HCT116 (cell line): ENCODE measurements at regions not wholly inside any gene's neighbourhood (a gene's known extent, or its start where the extent isn't known, plus 50 kb on each side); places are given as distances from the start of the nearest gene placed in this dataset.
A peak's percentile ranks its signal among the peaks of the same experiment; 100 is the strongest.
"Not testable (repeated sequence)": the region's sequence is repeated elsewhere in the genome, so short reads cannot be mapped to it uniquely, and the experiment has no call there.

Source experiments
- ATAC-seq: fragments of 200-7000 bp; cut with Tn5 transposase; 2 replicates; pipeline ENCODE4 v1.9.1; 2020; ENCODE audit warnings: mild to moderate bottlenecking, moderate library complexity
- BruUV-seq: library from RNA; stranded (reverse); fragments of 400-500 nt; replicated peaks from 2 replicates; lab custom pipeline; 2021; lab: Mats Ljungman, UMichigan
- CTCF ChIA-PET: fragments of 300-600 bp; sonication (Branson Sonifier 250); formaldehyde crosslinking; loops from one replicate; lab custom pipeline; 2021; ENCODE audit warnings: antibody characterized with exemption; lab: Charles Lee
- POLR2A ChIA-PET: fragments of 300-600, 350-600 bp; sonication (Branson Sonifier 250); formaldehyde crosslinking; loops from one replicate; lab custom pipeline; 2021; ENCODE audit warnings: antibody characterized with exemption; lab: Charles Lee
- RAD21 ChIA-PET, 2 experiments: fragments of 300-600 bp; sonication (Branson Sonifier 250); formaldehyde crosslinking; loops; one replicate each; lab custom pipeline; 2023; ENCODE audit warnings: low total read pairs in 2 of 2; ENCODE audit not compliant: uncharacterized antibody in 2 of 2, unreplicated experiment in 2 of 2, low non-redundant PET in 1 of 2; lab: Charles Lee
- DNase-seq: peaks from one replicate; pipeline ENCODE4 v3.0.0-alpha.2; 2010; ENCODE audit warnings: low read depth, low spot score
- H2AFZ ChIP-seq: fragments of 200-600 bp; shearing (Covaris generic), sonication (generic); 2 replicates; pipeline ENCODE4 v1.6.1; 2017; ENCODE audit warnings: low read depth, mixed run types, mixed read lengths, antibody characterized with exemption, low read length; ENCODE audit not compliant: poor library complexity, severe bottlenecking
- H3K27ac ChIP-seq: 2 replicates; pipeline ENCODE4 v1.5.1; 2012; ENCODE audit warnings: low read depth, low read length
- H3K27me3 ChIP-seq: fragments of 200-600 bp; sonication (generic); 2 replicates; pipeline ENCODE4 v1.6.1; 2016; ENCODE audit warnings: mixed run types, low read length, mixed read lengths; ENCODE audit not compliant: insufficient read depth
- H3K36me3 ChIP-seq, 2 experiments: fragments of 200-500 bp in 1 of 2; fragments of 200-600 bp in 1 of 2; sonication (Bioruptor generic) in 1 of 2; sonication (generic) in 1 of 2; 2 replicates each; pipeline versions ENCODE4 v1.5.1 to v1.6.1; 2014 to 2016; ENCODE audit warnings: low read length in 2 of 2, inconsistent platforms in 1 of 2, mixed read lengths in 1 of 2, mixed run types in 1 of 2; ENCODE audit not compliant: insufficient read depth in 2 of 2, control insufficient read depth in 1 of 2
- H3K4me1 ChIP-seq, 2 experiments: fragments of 200-600 bp in 1 of 2; sonication (generic) in 1 of 2; 2 replicates each; pipeline versions ENCODE4 v1.5.1 to v1.6.1; 2012 to 2017; ENCODE audit warnings: low read length in 2 of 2, inconsistent platforms in 1 of 2, mild to moderate bottlenecking in 1 of 2, mixed read lengths in 1 of 2, mixed run types in 1 of 2, moderate library complexity in 1 of 2; ENCODE audit not compliant: insufficient read depth in 2 of 2, control insufficient read depth in 1 of 2
- H3K4me2 ChIP-seq: fragments of 200-600 bp; sonication (generic); 2 replicates; pipeline ENCODE4 v1.6.1; 2017; ENCODE audit warnings: mixed run types, low read length, mixed read lengths
- H3K4me3 ChIP-seq, 2 experiments: fragments of 200-600 bp in 1 of 2; sonication (generic) in 1 of 2; replicated peaks in 1 of 2; 2 replicates each; pipeline ENCODE4 v1.5.1; 2011 to 2016; ENCODE audit warnings: low read length in 2 of 2, control low read depth in 1 of 2, low read depth in 1 of 2, mild to moderate bottlenecking in 1 of 2, mixed read lengths in 1 of 2, mixed run types in 1 of 2
- H3K79me2 ChIP-seq: fragments of 200-600 bp; sonication (generic); 2 replicates; pipeline ENCODE4 v1.6.1; 2017; ENCODE audit warnings: mild to moderate bottlenecking, mixed run types, low read length, moderate library complexity, mixed read lengths; ENCODE audit not compliant: insufficient read depth
- H3K9ac ChIP-seq: fragments of 200-600 bp; sonication (generic); 2 replicates; pipeline ENCODE4 v1.6.1; 2016; ENCODE audit warnings: low read length, mixed read lengths
- H3K9me2 ChIP-seq: fragments of 200-600 bp; sonication (generic), shearing (Covaris generic); 2 replicates; pipeline ENCODE4 v1.6.1; 2017; ENCODE audit warnings: mixed run types, mild to moderate bottlenecking, moderate library complexity; ENCODE audit not compliant: insufficient read depth
- H3K9me3 ChIP-seq, 2 experiments: fragments of 200-500 bp in 1 of 2; fragments of 200-600 bp in 1 of 2; sonication (Bioruptor generic) in 1 of 2; sonication (generic) in 1 of 2; 2 replicates each; pipeline ENCODE4 v1.6.1; 2014 to 2017; ENCODE audit warnings: low read length in 2 of 2, mixed read lengths in 2 of 2, inconsistent platforms in 1 of 2, low read depth in 1 of 2, mild to moderate bottlenecking in 1 of 2, mixed run types in 1 of 2, moderate library complexity in 1 of 2; ENCODE audit not compliant: control insufficient read depth in 1 of 2, insufficient read depth in 1 of 2
- H4K20me1 ChIP-seq: fragments of 200-600 bp; sonication (generic), shearing (Covaris generic); 2 replicates; pipeline ENCODE4 v1.6.1; 2017; ENCODE audit warnings: mixed run types, mild to moderate bottlenecking, moderate library complexity; ENCODE audit not compliant: insufficient read depth
- CBX3 ChIP-seq: IDR thresholded peaks from 2 replicates; pipeline ENCODE4 v1.6.1; 2012; ENCODE audit warnings: low read depth
- CEBPB ChIP-seq: IDR thresholded peaks from 2 replicates; pipeline ENCODE4 v1.6.1; 2012; ENCODE audit warnings: low read depth
- CTCF ChIP-seq, 3 experiments: fragments of 200-600 bp in 1 of 3; sonication (generic) in 1 of 3; IDR thresholded peaks in 2 of 3; conservative IDR thresholded peaks in 1 of 3; 2 replicates each; pipeline ENCODE4 v1.5.1; 2012 to 2017; ENCODE audit warnings: low read depth in 2 of 3, low read length in 2 of 3, antibody characterized with exemption in 1 of 3, borderline replicate concordance in 1 of 3, control low read depth in 1 of 3, mild to moderate bottlenecking in 1 of 3, mixed read lengths in 1 of 3, mixed run types in 1 of 3, moderate library complexity in 1 of 3; ENCODE audit not compliant: insufficient read depth in 1 of 3
- EGR1 ChIP-seq: IDR thresholded peaks from 2 replicates; pipeline ENCODE4 v1.6.1; 2012; ENCODE audit warnings: low read depth
- ELF1 ChIP-seq: IDR thresholded peaks from 2 replicates; pipeline ENCODE4 v1.6.1; 2012; ENCODE audit warnings: low read depth, borderline replicate concordance
- EZH2phosphoT487 ChIP-seq: fragments of 200-600 bp; IDR thresholded peaks from 2 replicates; pipeline ENCODE4 v1.6.1; 2018; ENCODE audit warnings: antibody characterized with exemption, borderline replicate concordance
- MAX ChIP-seq: IDR thresholded peaks from 2 replicates; pipeline ENCODE4 v1.6.1; 2012
- POLR2A ChIP-seq: IDR thresholded peaks from 2 replicates; pipeline ENCODE4 v1.7.0; 2011; ENCODE audit warnings: borderline replicate concordance; ENCODE audit not compliant: insufficient read depth, insufficient read length; ENCODE audit errors: extremely low read depth
- POLR2AphosphoS5 ChIP-seq: IDR thresholded peaks from 2 replicates; pipeline ENCODE4 v1.6.1; 2011; ENCODE audit warnings: mild to moderate bottlenecking, low read depth, low read length, moderate library complexity
- SIN3A ChIP-seq: IDR thresholded peaks from 2 replicates; pipeline ENCODE4 v1.6.1; 2012; ENCODE audit warnings: low read depth
- ZNF274 ChIP-seq: fragments of 200-500 bp; sonication (Bioruptor generic); IDR thresholded peaks from 2 replicates; pipeline ENCODE4 v1.6.1; 2014; ENCODE audit warnings: mild to moderate bottlenecking, low read depth, low read length, inconsistent platforms
- intact Hi-C: fragments of 100-400 bp; cut with micrococcal nuclease; formaldehyde crosslinking; loops from 2 replicates; pipeline ENCODE4 v1.10.0; 2022

- POLR2A ChIA-PET: no interaction called here
- intact Hi-C loops: no loop called here
- Histone ChIP-seq H3K27ac (no peak overlapping the region), H3K4me1 (no peaks in the 10 kb centered on the region), H3K36me3 (no peaks in the 10 kb centered on the region), H3K4me2 (no peak overlapping the region), H3K9ac (no peak overlapping the region), H4K20me1 (no peaks in the 10 kb centered on the region), H3K9me3 (no peaks in the 10 kb centered on the region), H3K79me2 (no peaks in the 10 kb centered on the region), H3K9me2 (no peaks in the 10 kb centered on the region), H2AFZ (no peak overlapping the region), H3K27me3 (no peaks in the 10 kb centered on the region; the same call in 1 of the 2 replicates), H3K4me3 (no peak overlapping the region)
- no TSS peak for BruUV-seq
- DNase-seq (no peak), ATAC-seq (no peak)
- TF ChIP-seq CEBPB: no peak
- TF ChIP-seq CBX3: no peak
- TF ChIP-seq ZNF274: no peak
- TF ChIP-seq ELF1: no peak
- no peak for TF ChIP-seq MAX
- no peak for TF ChIP-seq EGR1
- TF ChIP-seq EZH2phosphoT487: no peak
- no peak for TF ChIP-seq POLR2A
- no peak for TF ChIP-seq SIN3A
- TF ChIP-seq POLR2AphosphoS5: no peak
- RAD21 ChIA-PET: no interaction called here
- CTCF ChIA-PET: no interaction called here
Measured at GRCh38 chr10:84965468-84965867, 637.1 kb downstream of the CCSER2 start.

GRCh38 chr10:84966708-84967441, 638.5 kb downstream of the CCSER2 start:
- BruUV-seq: no TSS peak
- H3K79me2 ChIP-seq: no peaks in the 10 kb centered on the region
- ChIA-PET CTCF (no interaction called here), POLR2A (no interaction called here), RAD21 (no interaction called here)
- H3K27ac ChIP-seq: no peak overlapping the region
- TF ChIP-seq EGR1: no peak
- TF ChIP-seq CTCF (IDR thresholded peaks at IDR 0.05 in 2 of 3, conservative IDR thresholded peaks at IDR 0.05 in 1 of 3; ENCODE audit: borderline replicate concordance in 1 of 3, insufficient read depth in 1 of 3, low read depth in 2 of 3, low read length in 2 of 3): peak in 1 of 3 experiments; percentile 17; a peak in 1 of 6 replicates
- H3K4me1 ChIP-seq: no peaks in the 10 kb centered on the region
- no peaks in the 10 kb centered on the region for H3K9me2 ChIP-seq
- H3K27me3 ChIP-seq: no peaks in the 10 kb centered on the region; the same call in 1 of the 2 replicates
- ATAC-seq (no peak), DNase-seq (no peak)
- H3K4me2 ChIP-seq: no peak overlapping the region
- no peaks in the 10 kb centered on the region for H3K9me3 ChIP-seq
- H3K36me3 ChIP-seq: no peaks in the 10 kb centered on the region
- no peak overlapping the region for H3K9ac ChIP-seq
- no peak overlapping the region for H2AFZ ChIP-seq
- intact Hi-C loops: no loop called here
- no peaks in the 10 kb centered on the region for H4K20me1 ChIP-seq
- no peak overlapping the region for H3K4me3 ChIP-seq

DNA sequence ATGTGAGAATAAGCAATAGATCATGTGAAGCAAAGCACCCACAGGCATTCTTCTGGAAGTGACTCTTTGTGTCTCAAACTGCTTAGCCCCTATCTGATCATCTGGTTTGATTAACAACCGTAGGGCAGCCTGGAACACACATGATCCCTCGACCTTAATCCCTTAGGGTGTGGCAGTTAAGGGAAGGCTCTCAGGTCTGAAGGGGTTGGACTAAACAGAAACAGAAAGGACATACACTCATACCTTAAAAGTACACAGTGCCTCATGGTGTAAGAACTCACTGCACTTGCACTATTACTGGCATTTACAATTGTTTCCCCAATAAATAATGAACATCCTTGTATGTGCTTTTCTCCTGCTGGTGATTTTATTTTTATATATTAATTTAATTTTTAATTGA, 640.9 kb downstream of the CCSER2 start:
- H2AFZ ChIP-seq, H3K9me2 ChIP-seq, BruUV-seq, POLR2A ChIA-PET, DNase-seq, H3K36me3 ChIP-seq, H3K4me3 ChIP-seq, RAD21 ChIA-PET, intact Hi-C loops, H3K9me3 ChIP-seq, H3K4me1 ChIP-seq, H3K79me2 ChIP-seq, H3K4me2 ChIP-seq, H3K9ac ChIP-seq, H4K20me1 ChIP-seq, H3K27me3 ChIP-seq, CTCF ChIA-PET, ATAC-seq, H3K27ac ChIP-seq: not testable (repeated sequence)
